Astrocyte (in vitro differentiated cells and primary cell): ENCODE measurements at regions not wholly inside any gene's neighbourhood (a gene's known extent, or its start where the extent isn't known, plus 50 kb on each side); places are given as distances from the start of the nearest gene placed in this dataset.

Source experiments
- CTCF ChIP-seq: IDR thresholded peaks from 2 replicates; pipeline ENCODE4 v1.5.1; 2011; ENCODE audit warnings: low read depth, mild to moderate bottlenecking, inconsistent platforms, low read length, moderate library complexity; ENCODE audit not compliant: insufficient read depth
- EZH2 ChIP-seq: IDR thresholded peaks from 2 replicates; pipeline ENCODE4 v1.6.1; 2012; ENCODE audit warnings: mild to moderate bottlenecking, low read length, inconsistent platforms; ENCODE audit not compliant: insufficient read depth

GRCh38 chr11:109364851-109365250 lies 57.1 kb upstream of the C11orf87 start:
- TF ChIP-seq CTCF (no peak), EZH2 (no peak)
